Central memory CD8-positive, alpha-beta T cell (primary cell): ENCODE measurements at regions not wholly inside any gene's neighbourhood (a gene's known extent, or its start where the extent isn't known, plus 50 kb on each side); places are given as distances from the start of the nearest gene placed in this dataset.

ENCODE experiments used
- ATAC-seq: fragments of 150-1000 bp; cut with Tn5 transposase; replicated peaks from 2 replicates; pipeline ENCODE4 v1.10.0; 2022; ENCODE audit warnings: mild to moderate bottlenecking, moderate FRiP score, moderate number of reproducible peaks; ENCODE audit not compliant: poor library complexity, severe bottlenecking; ENCODE audit errors: extremely low read depth
- DNase-seq, 2 donors: peaks; one replicate each; pipeline ENCODE4 v3.0.0; 2021; ENCODE audit warnings: low spot score in 2 of 2
- H3K27ac Mint-ChIP-seq: one replicate; pipeline ENCODE4 v1.8.0; 2022; ENCODE audit warnings: low read depth, mild to moderate bottlenecking, moderate library complexity, mixed read lengths
- H3K27me3 Mint-ChIP-seq: one replicate; pipeline ENCODE4 v1.8.0; 2022; ENCODE audit warnings: mixed read lengths
- H3K36me3 Mint-ChIP-seq: one replicate; pipeline ENCODE4 v1.8.0; 2022; ENCODE audit warnings: mild to moderate bottlenecking, moderate library complexity, mixed read lengths; ENCODE audit not compliant: insufficient read depth
- H3K4me1 Mint-ChIP-seq: one replicate; pipeline ENCODE4 v1.8.0; 2022; ENCODE audit warnings: mixed read lengths
- H3K4me3 Mint-ChIP-seq: one replicate; pipeline ENCODE4 v1.8.0; 2022; ENCODE audit warnings: mild to moderate bottlenecking, moderate library complexity, mixed read lengths
- H3K9me3 Mint-ChIP-seq: one replicate; pipeline ENCODE4 v1.8.0; 2022; ENCODE audit warnings: mixed read lengths

DNA sequence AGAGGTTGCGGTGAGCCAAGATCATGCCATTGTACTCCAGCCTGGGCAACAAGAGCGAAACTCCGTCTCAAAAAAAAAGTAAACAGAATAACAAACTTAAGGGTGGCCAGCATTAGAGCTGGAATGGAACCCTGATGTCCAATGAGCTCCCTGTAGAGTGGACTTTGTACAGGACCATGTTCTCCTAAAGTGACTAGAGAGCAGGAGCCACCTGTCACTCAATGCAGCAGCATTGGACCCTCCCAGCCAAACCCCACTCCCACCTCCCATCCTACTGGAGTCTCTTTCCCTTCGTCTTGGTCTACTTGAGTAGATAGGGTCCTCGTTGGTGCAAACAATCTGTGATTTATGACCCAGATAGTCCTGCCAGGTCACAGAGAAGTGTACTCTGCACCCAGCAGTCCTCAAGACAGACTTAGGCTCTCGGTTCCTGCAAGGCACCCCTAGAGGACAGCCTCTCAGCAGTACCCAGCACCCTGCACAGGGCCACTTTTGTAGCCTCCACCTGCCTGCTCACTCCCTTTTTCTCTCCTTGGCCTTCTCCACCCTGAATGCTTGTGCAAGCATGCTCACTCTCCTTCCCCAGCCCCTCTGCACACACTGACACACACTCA is 69.2 kb upstream of the ZNF281 start:
- Mint-ChIP-seq H3K4me3 (no peak overlapping the region), H3K36me3 (no peaks in the 10 kb centered on the region), H3K27me3 (no peaks in the 10 kb centered on the region), H3K9me3 (no peaks in the 10 kb centered on the region), H3K4me1 (peaks cover under 1% of the 10 kb centered on the region), H3K27ac (no peak overlapping the region)
- ATAC-seq = no peak
- no peak for DNase-seq

DNA sequence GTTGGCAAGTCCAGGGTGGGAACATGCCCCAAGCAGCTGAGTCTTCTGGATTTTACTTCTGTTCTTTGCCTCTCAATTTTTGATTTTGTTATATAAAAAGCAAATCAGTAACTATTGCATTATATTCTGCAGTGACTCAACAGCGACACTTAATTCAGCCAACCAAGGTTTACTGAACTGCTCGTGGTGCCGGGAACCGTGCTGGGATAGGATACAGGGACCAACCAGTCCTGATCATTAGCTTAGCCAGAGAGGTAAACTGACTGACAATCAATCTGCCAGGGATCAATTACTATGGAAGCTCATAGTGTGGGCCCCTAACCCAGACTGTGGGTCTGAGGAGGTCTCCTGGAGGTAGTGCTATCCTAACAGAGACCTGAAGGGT is 68.4 kb upstream of the ZNF281 start:
- peaks cover 8% of the 10 kb centered on the region for H3K4me1 Mint-ChIP-seq
- no peak overlapping the region for H3K27ac Mint-ChIP-seq

DNA sequence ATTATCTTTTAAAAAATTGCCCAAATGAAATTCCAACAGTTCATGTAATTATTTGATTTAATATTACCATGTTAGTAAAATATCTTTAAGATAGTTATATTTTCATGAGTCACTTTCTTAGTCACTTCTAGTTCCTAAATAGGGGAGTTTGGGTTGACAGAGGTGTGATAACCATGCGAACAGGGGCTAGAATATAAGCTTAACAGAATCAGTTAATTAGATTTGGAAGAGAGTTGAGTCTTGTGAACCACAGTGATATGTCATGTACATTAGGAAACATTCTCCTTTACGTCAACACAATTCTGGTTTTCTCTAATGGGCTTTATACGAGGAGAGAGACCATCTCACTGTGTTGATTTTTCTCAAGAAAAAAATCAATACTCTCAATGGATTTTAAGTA is 64.8 kb upstream of the ZNF281 start:
- no peaks in the 10 kb centered on the region for H3K36me3 Mint-ChIP-seq
- H3K27me3 Mint-ChIP-seq = no peaks in the 10 kb centered on the region
- no peak overlapping the region for H3K4me3 Mint-ChIP-seq

More for the DNA sequence above, 68.4 kb upstream of the ZNF281 start:
- ATAC-seq = no peak
- no peaks in the 10 kb centered on the region for H3K36me3 Mint-ChIP-seq
- no peaks in the 10 kb centered on the region for H3K27me3 Mint-ChIP-seq
- DNase-seq = no peak
- no peaks in the 10 kb centered on the region for H3K9me3 Mint-ChIP-seq
- no peak overlapping the region for H3K4me3 Mint-ChIP-seq

DNA sequence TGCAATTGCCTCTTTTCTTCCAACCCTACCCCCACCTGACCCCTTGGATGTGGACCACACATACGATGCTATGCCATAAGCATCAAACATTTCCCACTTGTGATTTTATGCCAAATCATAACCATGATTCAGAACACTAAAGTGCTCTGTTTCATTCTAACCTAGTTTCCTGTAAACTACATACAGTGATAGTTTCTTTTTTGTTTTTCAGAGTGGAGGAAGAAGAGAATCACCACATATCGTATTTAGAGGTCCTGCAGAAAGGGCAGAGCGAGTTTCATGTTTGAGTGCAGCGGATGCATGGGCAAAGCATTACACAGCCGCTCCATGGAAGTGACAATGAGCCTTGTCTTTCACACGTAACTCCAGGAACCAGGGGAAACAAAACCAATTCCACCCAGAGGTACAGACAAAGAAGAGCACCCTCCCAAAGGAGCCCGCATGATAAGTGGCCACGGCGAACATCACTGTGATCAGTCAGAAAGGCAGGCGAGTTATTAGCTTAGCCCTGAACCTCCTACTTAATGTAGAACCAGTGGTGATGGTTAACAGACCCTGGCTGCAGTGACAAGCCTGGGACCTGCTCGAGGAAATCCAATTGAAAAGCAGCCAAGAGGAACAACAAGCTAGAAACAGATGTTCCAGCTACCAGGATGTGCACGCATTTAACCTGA is 64.0 kb upstream of the ZNF281 start:
- no peaks in the 10 kb centered on the region for H3K36me3 Mint-ChIP-seq
- ATAC-seq = peak; percentile 80
- H3K9me3 Mint-ChIP-seq = no peaks in the 10 kb centered on the region
- H3K27ac Mint-ChIP-seq = peak overlapping the region; percentile 34
- DNase-seq = no peak
- peaks cover 21% of the 10 kb centered on the region for H3K4me1 Mint-ChIP-seq
- no peaks in the 10 kb centered on the region for H3K27me3 Mint-ChIP-seq
- peak overlapping the region; percentile 70 for H3K4me3 Mint-ChIP-seq

More for the DNA sequence above, 64.8 kb upstream of the ZNF281 start:
- H3K9me3 Mint-ChIP-seq = no peaks in the 10 kb centered on the region
- peaks cover 21% of the 10 kb centered on the region for H3K4me1 Mint-ChIP-seq
- ATAC-seq (no peak), DNase-seq (no peak)
- no peak overlapping the region for H3K27ac Mint-ChIP-seq

DNA sequence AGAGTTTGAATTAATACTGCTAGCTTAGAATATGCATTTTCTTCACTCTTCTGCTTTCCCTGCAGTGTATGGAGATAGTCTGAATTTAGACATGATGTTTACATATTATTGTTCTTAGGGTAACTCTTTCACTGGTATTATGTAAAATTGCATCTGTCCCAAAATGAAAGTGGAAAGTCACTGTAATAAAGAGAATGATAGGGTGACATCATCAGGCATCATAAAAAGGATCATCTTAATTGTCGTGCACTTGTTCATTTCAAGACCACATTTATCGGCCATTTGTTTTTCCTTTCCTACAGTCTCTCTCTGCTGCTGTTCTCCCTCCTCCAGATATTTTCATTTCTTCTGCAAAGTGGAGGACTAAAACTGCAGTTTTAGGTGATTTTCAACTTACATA is 61.9 kb upstream of the ZNF281 start:
- Mint-ChIP-seq H3K27ac (peak overlapping the region; percentile 20), H3K9me3 (no peaks in the 10 kb centered on the region), H3K4me1 (peaks cover 21% of the 10 kb centered on the region), H3K27me3 (no peaks in the 10 kb centered on the region), H3K36me3 (no peaks in the 10 kb centered on the region), H3K4me3 (no peak overlapping the region)
- no peak for ATAC-seq
- DNase-seq = no peak

DNA sequence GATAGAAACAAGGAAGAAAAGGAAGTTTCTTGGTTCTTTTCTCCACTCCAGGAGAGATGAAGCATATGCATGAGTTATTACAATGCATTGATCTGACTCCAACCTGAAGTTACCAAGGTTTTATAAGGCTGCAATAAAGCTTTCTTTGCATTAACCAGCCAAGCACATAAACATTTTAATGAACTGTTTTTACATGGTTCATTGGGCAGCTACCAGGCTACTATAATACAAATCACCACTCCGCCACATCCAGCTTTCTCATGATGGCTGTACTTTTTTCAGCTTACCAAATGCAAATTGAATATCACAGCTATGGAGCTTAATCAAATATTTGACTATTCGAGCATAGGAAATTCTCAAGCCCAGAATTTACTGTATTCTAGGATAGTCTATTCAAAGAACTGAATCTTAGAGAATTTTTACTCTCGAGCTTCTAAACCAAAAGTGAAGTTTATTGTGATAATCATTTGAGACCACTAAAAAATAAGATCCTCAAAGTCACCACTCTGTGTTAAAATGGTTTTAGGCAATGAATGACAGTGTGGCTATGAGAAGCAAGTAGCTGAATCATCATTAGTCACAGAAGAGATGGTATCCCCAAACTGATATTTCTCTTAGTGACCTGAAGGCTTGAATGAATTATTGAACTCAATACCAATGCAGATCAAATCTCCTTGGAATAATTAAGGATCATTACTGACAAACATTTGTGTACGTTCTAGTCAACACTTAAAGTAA is 58.6 kb upstream of the ZNF281 start:
- DNase-seq (no peak), ATAC-seq (no peak)
- Mint-ChIP-seq H3K27me3 (peaks cover 7% of the 10 kb centered on the region), H3K9me3 (no peaks in the 10 kb centered on the region), H3K36me3 (no peaks in the 10 kb centered on the region), H3K27ac (no peak overlapping the region), H3K4me1 (peaks cover 14% of the 10 kb centered on the region), H3K4me3 (no peak overlapping the region)

DNA sequence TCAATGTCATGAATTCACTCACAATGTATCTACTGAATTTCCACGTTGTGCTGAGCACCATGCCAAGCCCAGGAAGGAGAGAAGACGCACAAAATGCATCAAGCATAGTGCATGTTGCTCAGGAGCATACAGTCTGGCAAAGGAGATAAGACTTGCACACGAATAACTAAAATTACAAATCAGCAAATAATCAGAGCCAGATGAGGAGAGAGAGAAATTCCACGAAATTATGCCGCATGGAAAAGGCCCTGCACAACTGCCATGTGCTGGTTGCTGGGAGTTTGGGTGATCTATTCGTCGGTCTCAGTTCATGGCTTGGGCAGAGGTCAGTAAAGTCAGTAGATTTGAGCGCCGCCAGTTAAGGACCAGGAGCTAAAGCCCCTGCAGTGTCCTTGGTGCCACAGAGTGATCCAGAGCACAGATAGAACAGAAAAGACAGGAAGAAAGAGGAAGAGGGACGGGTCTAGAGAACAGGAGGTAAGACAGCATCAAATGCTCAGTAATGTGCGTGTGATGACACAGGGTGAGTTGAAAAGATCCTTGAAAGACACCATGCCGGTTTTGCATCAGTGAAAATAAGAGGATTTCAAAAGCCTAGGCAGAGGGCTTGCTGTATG is 55.1 kb upstream of the ZNF281 start:
- Mint-ChIP-seq H3K27ac (no peak overlapping the region), H3K27me3 (peaks cover 7% of the 10 kb centered on the region), H3K4me1 (no peaks in the 10 kb centered on the region), H3K4me3 (no peak overlapping the region), H3K9me3 (no peaks in the 10 kb centered on the region), H3K36me3 (no peaks in the 10 kb centered on the region)
- DNase-seq = no peak
- ATAC-seq = no peak
